ENCODE measurements at regions not wholly inside any gene's neighbourhood (a gene's known extent, or its start where the extent isn't known, plus 50 kb on each side); places are given as distances from the start of the nearest gene placed in this dataset.

GRCh38 chr20:26205350-26205749, 508.7 kb upstream of the ZNF337 start:
- no peak for TF ChIP-seq CTCF (IDR thresholded peaks at IDR 0.05; ENCODE audit: poor library complexity, severe bottlenecking)
- TF ChIP-seq REST (IDR thresholded peaks at IDR 0.05; ENCODE audit: borderline replicate concordance): no peak
- no peak for TF ChIP-seq RAD21 (conservative IDR thresholded peaks at IDR 0.05)
